OCI-LY1 (cell line): ENCODE measurements at regions not wholly inside any gene's neighbourhood (a gene's known extent, or its start where the extent isn't known, plus 50 kb on each side); places are given as distances from the start of the nearest gene placed in this dataset.

Source experiments
- EZH2 ChIP-seq: fragments of 200-600 bp; sonication (generic), shearing (Covaris generic); IDR thresholded peaks from 2 replicates; pipeline ENCODE4 v1.8.0; 2017; ENCODE audit warnings: borderline replicate concordance, mixed run types, mild to moderate bottlenecking, antibody characterized with exemption, low read length, moderate library complexity, mixed read lengths
- TF ChIP-seq, protein P1 (sequence below): fragments of 200-600 bp; sonication (generic), shearing (Covaris generic); IDR thresholded peaks from 2 replicates; pipeline ENCODE4 v1.5.1; 2017; ENCODE audit warnings: mild to moderate bottlenecking, antibody characterized with exemption, low read length, moderate library complexity, mixed read lengths

GRCh38 chr3:162014284-162014683 is 517.7 kb downstream of the OTOL1 start:
- TF ChIP-seq, protein P1, sequence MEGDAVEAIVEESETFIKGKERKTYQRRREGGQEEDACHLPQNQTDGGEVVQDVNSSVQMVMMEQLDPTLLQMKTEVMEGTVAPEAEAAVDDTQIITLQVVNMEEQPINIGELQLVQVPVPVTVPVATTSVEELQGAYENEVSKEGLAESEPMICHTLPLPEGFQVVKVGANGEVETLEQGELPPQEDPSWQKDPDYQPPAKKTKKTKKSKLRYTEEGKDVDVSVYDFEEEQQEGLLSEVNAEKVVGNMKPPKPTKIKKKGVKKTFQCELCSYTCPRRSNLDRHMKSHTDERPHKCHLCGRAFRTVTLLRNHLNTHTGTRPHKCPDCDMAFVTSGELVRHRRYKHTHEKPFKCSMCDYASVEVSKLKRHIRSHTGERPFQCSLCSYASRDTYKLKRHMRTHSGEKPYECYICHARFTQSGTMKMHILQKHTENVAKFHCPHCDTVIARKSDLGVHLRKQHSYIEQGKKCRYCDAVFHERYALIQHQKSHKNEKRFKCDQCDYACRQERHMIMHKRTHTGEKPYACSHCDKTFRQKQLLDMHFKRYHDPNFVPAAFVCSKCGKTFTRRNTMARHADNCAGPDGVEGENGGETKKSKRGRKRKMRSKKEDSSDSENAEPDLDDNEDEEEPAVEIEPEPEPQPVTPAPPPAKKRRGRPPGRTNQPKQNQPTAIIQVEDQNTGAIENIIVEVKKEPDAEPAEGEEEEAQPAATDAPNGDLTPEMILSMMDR, result no peak
- no peak for TF ChIP-seq EZH2
